ENCODE measurements at regions not wholly inside any gene's neighbourhood (a gene's known extent, or its start where the extent isn't known, plus 50 kb on each side); places are given as distances from the start of the nearest gene placed in this dataset.
"Not testable (repeated sequence)": the region's sequence is repeated elsewhere in the genome, so short reads cannot be mapped to it uniquely, and the experiment has no call there.

- H3K9me3 ChIP-seq (ENCODE audit: control insufficient read depth in 2 of 2, insufficient read depth in 1 of 2, low read length in 1 of 2) = no peaks in the 10 kb centered on the region
- 79% methylated on average over 3 of the region's 3 CpGs for WGBS
- H3K27ac ChIP-seq (ENCODE audit: low read depth in 1 of 2, low read length in 1 of 2) = no peak overlapping the region
- H3K36me3 ChIP-seq (ENCODE audit: control insufficient read depth in 2 of 2, insufficient read depth in 2 of 2, low read length in 1 of 2) = no peaks in the 10 kb centered on the region
- H3K4me1 ChIP-seq (ENCODE audit: control insufficient read depth in 2 of 2, insufficient read depth in 2 of 2, low read length in 2 of 2) = no peaks in the 10 kb centered on the region
- DNase-seq (ENCODE audit: low read depth in 6 of 9, low spot score in 9 of 9) = no peak
- no peak overlapping the region for H3K4me3 ChIP-seq (ENCODE audit: low read length in 2 of 2)
- no peaks in the 10 kb centered on the region for H3K27me3 ChIP-seq (ENCODE audit: control insufficient read depth in 2 of 2, insufficient read depth in 1 of 2, low read length in 1 of 2)
Observed at GRCh38 chr2:5616019-5616418, 76.2 kb upstream of the SOX11 start.

GRCh38 chr2:5617358-5617757 is 74.8 kb upstream of the SOX11 start:
- no peak for DNase-seq (ENCODE audit: low read depth in 6 of 9, low spot score in 9 of 9)
- 93% methylated on average over 8 of the region's 8 CpGs for WGBS
- Histone ChIP-seq H3K36me3 (ENCODE audit: control insufficient read depth in 2 of 2, insufficient read depth in 2 of 2, low read length in 1 of 2) (no peaks in the 10 kb centered on the region), H3K9me3 (ENCODE audit: control insufficient read depth in 2 of 2, insufficient read depth in 1 of 2, low read length in 1 of 2) (no peaks in the 10 kb centered on the region), H3K27ac (ENCODE audit: low read depth in 1 of 2, low read length in 1 of 2) (no peak overlapping the region), H3K4me3 (ENCODE audit: low read length in 2 of 2) (no peak overlapping the region), H3K27me3 (ENCODE audit: control insufficient read depth in 2 of 2, insufficient read depth in 1 of 2, low read length in 1 of 2) (no peaks in the 10 kb centered on the region), H3K4me1 (ENCODE audit: control insufficient read depth in 2 of 2, insufficient read depth in 2 of 2, low read length in 2 of 2) (no peaks in the 10 kb centered on the region)

GRCh38 chr2:5617796-5618195 is 74.4 kb upstream of the SOX11 start:
- 85% methylated on average over 2 of the region's 2 CpGs for WGBS
- Histone ChIP-seq H3K27me3 (ENCODE audit: control insufficient read depth in 2 of 2, insufficient read depth in 1 of 2, low read length in 1 of 2) (no peaks in the 10 kb centered on the region), H3K4me3 (ENCODE audit: low read length in 2 of 2) (no peak overlapping the region), H3K9me3 (ENCODE audit: control insufficient read depth in 2 of 2, insufficient read depth in 1 of 2, low read length in 1 of 2) (no peaks in the 10 kb centered on the region), H3K4me1 (ENCODE audit: control insufficient read depth in 2 of 2, insufficient read depth in 2 of 2, low read length in 2 of 2) (no peaks in the 10 kb centered on the region), H3K36me3 (ENCODE audit: control insufficient read depth in 2 of 2, insufficient read depth in 2 of 2, low read length in 1 of 2) (no peaks in the 10 kb centered on the region), H3K27ac (ENCODE audit: low read depth in 1 of 2, low read length in 1 of 2) (no peak overlapping the region)
- no peak for DNase-seq (ENCODE audit: low read depth in 6 of 9, low spot score in 9 of 9)

- Histone ChIP-seq H3K9me3 (ENCODE audit: control insufficient read depth in 2 of 2, insufficient read depth in 1 of 2, low read length in 1 of 2) (no peaks in the 10 kb centered on the region), H3K36me3 (ENCODE audit: control insufficient read depth in 2 of 2, insufficient read depth in 2 of 2, low read length in 1 of 2) (no peaks in the 10 kb centered on the region), H3K27me3 (ENCODE audit: control insufficient read depth in 2 of 2, insufficient read depth in 1 of 2, low read length in 1 of 2) (no peaks in the 10 kb centered on the region), H3K4me3 (ENCODE audit: low read length in 2 of 2) (no peak overlapping the region), H3K4me1 (ENCODE audit: control insufficient read depth in 2 of 2, insufficient read depth in 2 of 2, low read length in 2 of 2) (no peaks in the 10 kb centered on the region), H3K27ac (ENCODE audit: low read depth in 1 of 2, low read length in 1 of 2) (no peak overlapping the region)
- DNase-seq (ENCODE audit: low read depth in 6 of 9, low spot score in 9 of 9) = no peak
- 84% methylated on average over 4 of the region's 4 CpGs for WGBS
Observed at GRCh38 chr2:5618271-5618670, 73.9 kb upstream of the SOX11 start.

GRCh38 chr2:5625556-5626065 is 66.6 kb upstream of the SOX11 start:
- DNase-seq (ENCODE audit: low read depth in 6 of 9, low spot score in 9 of 9); H3K27me3 ChIP-seq (ENCODE audit: control insufficient read depth in 2 of 2, insufficient read depth in 1 of 2, low read length in 1 of 2); H3K4me1 ChIP-seq (ENCODE audit: control insufficient read depth in 2 of 2, insufficient read depth in 2 of 2, low read length in 2 of 2); H3K27ac ChIP-seq (ENCODE audit: low read depth in 1 of 2, low read length in 1 of 2); H3K9me3 ChIP-seq (ENCODE audit: control insufficient read depth in 2 of 2, insufficient read depth in 1 of 2, low read length in 1 of 2); H3K36me3 ChIP-seq (ENCODE audit: control insufficient read depth in 2 of 2, insufficient read depth in 2 of 2, low read length in 1 of 2); H3K4me3 ChIP-seq (ENCODE audit: low read length in 2 of 2): not testable (repeated sequence)
- WGBS = 80% methylated on average over 5 of the region's 5 CpGs

- H3K27me3 ChIP-seq (ENCODE audit: control insufficient read depth in 2 of 2, insufficient read depth in 1 of 2, low read length in 1 of 2); H3K4me3 ChIP-seq (ENCODE audit: low read length in 2 of 2); DNase-seq (ENCODE audit: low read depth in 6 of 9, low spot score in 9 of 9); H3K9me3 ChIP-seq (ENCODE audit: control insufficient read depth in 2 of 2, insufficient read depth in 1 of 2, low read length in 1 of 2); H3K36me3 ChIP-seq (ENCODE audit: control insufficient read depth in 2 of 2, insufficient read depth in 2 of 2, low read length in 1 of 2); H3K27ac ChIP-seq (ENCODE audit: low read depth in 1 of 2, low read length in 1 of 2); H3K4me1 ChIP-seq (ENCODE audit: control insufficient read depth in 2 of 2, insufficient read depth in 2 of 2, low read length in 2 of 2): not testable (repeated sequence)
- 44% methylated on average over 2 of the region's 6 CpGs for WGBS
Observed at GRCh38 chr2:5628484-5628883, 63.7 kb upstream of the SOX11 start.

GRCh38 chr2:5629510-5629909 is 62.7 kb upstream of the SOX11 start:
- WGBS = 84% methylated on average over 11 of the region's 11 CpGs

GRCh38 chr2:5637051-5637450 is 55.1 kb upstream of the SOX11 start:
- H3K36me3 ChIP-seq (ENCODE audit: control insufficient read depth in 2 of 2, insufficient read depth in 2 of 2, low read length in 1 of 2); H3K27ac ChIP-seq (ENCODE audit: low read depth in 1 of 2, low read length in 1 of 2); H3K4me3 ChIP-seq (ENCODE audit: low read length in 2 of 2); H3K9me3 ChIP-seq (ENCODE audit: control insufficient read depth in 2 of 2, insufficient read depth in 1 of 2, low read length in 1 of 2); H3K4me1 ChIP-seq (ENCODE audit: control insufficient read depth in 2 of 2, insufficient read depth in 2 of 2, low read length in 2 of 2); H3K27me3 ChIP-seq (ENCODE audit: control insufficient read depth in 2 of 2, insufficient read depth in 1 of 2, low read length in 1 of 2); DNase-seq (ENCODE audit: low read depth in 6 of 9, low spot score in 9 of 9): not testable (repeated sequence)
- WGBS = 96% methylated on average over 2 of the region's 2 CpGs

More at GRCh38 chr2:5629510-5629909, 62.7 kb upstream of the SOX11 start:
- not testable (repeated sequence) for DNase-seq (ENCODE audit: low read depth in 6 of 9, low spot score in 9 of 9); H3K4me3 ChIP-seq (ENCODE audit: low read length in 2 of 2); H3K9me3 ChIP-seq (ENCODE audit: control insufficient read depth in 2 of 2, insufficient read depth in 1 of 2, low read length in 1 of 2); H3K27me3 ChIP-seq (ENCODE audit: control insufficient read depth in 2 of 2, insufficient read depth in 1 of 2, low read length in 1 of 2); H3K4me1 ChIP-seq (ENCODE audit: control insufficient read depth in 2 of 2, insufficient read depth in 2 of 2, low read length in 2 of 2); H3K27ac ChIP-seq (ENCODE audit: low read depth in 1 of 2, low read length in 1 of 2); H3K36me3 ChIP-seq (ENCODE audit: control insufficient read depth in 2 of 2, insufficient read depth in 2 of 2, low read length in 1 of 2)
